Activated naive CD8-positive, alpha-beta T cell treated with anti-CD3 and anti-CD28 coated beads for 36 hours (primary cell): ENCODE measurements at regions not wholly inside any gene's neighbourhood (a gene's known extent, or its start where the extent isn't known, plus 50 kb on each side); places are given as distances from the start of the nearest gene placed in this dataset.

Experiments
- DNase-seq: peaks from one replicate; pipeline ENCODE4 v3.0.0; 2021
- H3K27ac Mint-ChIP-seq: one replicate; pipeline ENCODE4 v1.8.0; 2022; ENCODE audit warnings: mild to moderate bottlenecking, moderate library complexity, mixed read lengths
- H3K27me3 Mint-ChIP-seq: one replicate; pipeline ENCODE4 v1.8.0; 2022; ENCODE audit warnings: mild to moderate bottlenecking, mixed read lengths
- H3K36me3 Mint-ChIP-seq: one replicate; pipeline ENCODE4 v1.8.0; 2021; ENCODE audit warnings: mild to moderate bottlenecking, mixed read lengths
- H3K4me1 Mint-ChIP-seq: one replicate; pipeline ENCODE4 v1.8.0; 2021; ENCODE audit warnings: mixed read lengths
- H3K4me3 Mint-ChIP-seq: one replicate; pipeline ENCODE4 v1.8.0; 2022; ENCODE audit warnings: mild to moderate bottlenecking, moderate library complexity, mixed read lengths
- H3K9me3 Mint-ChIP-seq: one replicate; pipeline ENCODE4 v1.8.0; 2022; ENCODE audit warnings: mixed read lengths

- Mint-ChIP-seq H3K4me1 (no peaks in the 10 kb centered on the region), H3K27me3 (peaks cover 29% of the 10 kb centered on the region), H3K9me3 (peaks cover 2% of the 10 kb centered on the region), H3K4me3 (no peak overlapping the region), H3K36me3 (peaks cover 2% of the 10 kb centered on the region), H3K27ac (no peak overlapping the region)
- no peak for DNase-seq
Measured at GRCh38 chr9:113823421-113823820, 52.7 kb upstream of the ZNF618 start.
